Fibroblast of the conjunctiva (primary cell): ENCODE measurements at regions not wholly inside any gene's neighbourhood (a gene's known extent, or its start where the extent isn't known, plus 50 kb on each side); places are given as distances from the start of the nearest gene placed in this dataset.

Source experiments
- DNase-seq: peaks from one replicate; pipeline ENCODE4 v3.0.0-alpha.2; 2010; ENCODE audit warnings: low read depth

- peak; percentile 79 for DNase-seq
Measured at GRCh38 chr3:72155391-72156064, 370.6 kb upstream of the PROK2 start.

GRCh38 chr3:72154391-72155335, 369.7 kb upstream of the PROK2 start:
- no peak for DNase-seq

GRCh38 chr3:72153477-72154314, 368.7 kb upstream of the PROK2 start:
- DNase-seq, result no peak

- peak; percentile 66 for DNase-seq
Measured at GRCh38 chr3:72152551-72153476, 367.9 kb upstream of the PROK2 start.

GRCh38 chr3:72151465-72152238, 366.7 kb upstream of the PROK2 start:
- DNase-seq, result no peak

- no peak for DNase-seq
Measured at GRCh38 chr3:72150634-72151412, 365.9 kb upstream of the PROK2 start.

GRCh38 chr3:72149645-72150300, 364.8 kb upstream of the PROK2 start:
- DNase-seq, result no peak

GRCh38 chr3:72147600-72147999, 362.7 kb upstream of the PROK2 start:
- DNase-seq, result no peak

- peak; percentile 27 for DNase-seq
Measured at GRCh38 chr3:72145506-72146380, 360.8 kb upstream of the PROK2 start.

- DNase-seq, result no peak
Measured at GRCh38 chr3:72144773-72145505, 360.0 kb upstream of the PROK2 start.

GRCh38 chr3:72143966-72144717, 359.2 kb upstream of the PROK2 start:
- no peak for DNase-seq

GRCh38 chr3:72143322-72143721, 358.4 kb upstream of the PROK2 start:
- DNase-seq, result no peak

GRCh38 chr3:72142028-72142427, 357.1 kb upstream of the PROK2 start:
- no peak for DNase-seq

GRCh38 chr3:72141264-72141663, 356.3 kb upstream of the PROK2 start:
- no peak for DNase-seq

GRCh38 chr3:72139316-72139715, 354.4 kb upstream of the PROK2 start:
- no peak for DNase-seq
